ENCODE measurements at regions not wholly inside any gene's neighbourhood (a gene's known extent, or its start where the extent isn't known, plus 50 kb on each side); places are given as distances from the start of the nearest gene placed in this dataset.
A peak's percentile ranks its signal among the peaks of the same experiment; 100 is the strongest.

DNA sequence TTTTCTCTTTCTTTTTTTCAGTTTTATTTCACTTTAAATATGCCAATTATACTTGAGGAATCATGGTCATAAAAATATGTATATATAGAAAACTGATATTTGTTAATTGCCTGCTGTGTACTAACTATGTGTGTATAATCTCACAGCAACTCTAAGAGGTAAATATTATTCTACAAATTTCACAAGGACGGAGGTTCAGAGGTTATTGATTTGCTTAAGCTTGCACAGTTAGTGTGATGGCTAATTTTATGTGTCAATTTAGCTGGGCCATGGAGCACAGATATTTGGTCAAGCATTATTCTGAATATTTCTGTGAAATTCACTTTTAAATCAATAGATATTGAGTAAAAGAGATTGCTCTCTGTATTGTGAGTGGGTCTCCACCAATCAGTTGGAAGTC is 75.7 kb upstream of the CENPW start:
- no peaks in the 10 kb centered on the region for H3K27me3 ChIP-seq (ENCODE audit: control insufficient read depth, insufficient read depth, low read length)
- no peaks in the 10 kb centered on the region for H3K4me1 ChIP-seq (ENCODE audit: control insufficient read depth, extremely low read depth, insufficient read depth, low read length)
- no peak overlapping the region for H3K4me3 ChIP-seq (replicated peaks in 1 of 4; ENCODE audit: control extremely low read depth in 1 of 4, insufficient read depth in 1 of 4, low read depth in 3 of 4, low read length in 4 of 4)
- H4K20me1 ChIP-seq (ENCODE audit: control insufficient read depth, extremely low read depth, insufficient read depth, low read length), result no peaks in the 10 kb centered on the region
- H3K79me2 ChIP-seq (ENCODE audit: control insufficient read depth, insufficient read depth, low read length), result no peaks in the 10 kb centered on the region
- H3K36me3 ChIP-seq (ENCODE audit: control insufficient read depth, insufficient read depth, low read length), result no peaks in the 10 kb centered on the region
- DNase-seq (ENCODE audit: low read depth in 2 of 2), result no peak
- H3K9me3 ChIP-seq (ENCODE audit: control insufficient read depth, insufficient read depth, low read depth, low read length), result no peaks in the 10 kb centered on the region
- no peak overlapping the region for H3K9ac ChIP-seq (ENCODE audit: insufficient read depth, low read length)
- no peak overlapping the region for H3K27ac ChIP-seq (ENCODE audit: insufficient read depth, low read length)
- TF ChIP-seq CTCF (conservative IDR thresholded peaks at IDR 0.05 in 1 of 2, IDR thresholded peaks at IDR 0.05 in 1 of 2; ENCODE audit: low read depth in 1 of 2, low read length in 2 of 2), result no peak
- TF ChIP-seq EZH2 (IDR thresholded peaks at IDR 0.05; ENCODE audit: low read length, missing control alignments), result no peak
- H2AFZ ChIP-seq (ENCODE audit: low read length), result no peak overlapping the region
- no peak overlapping the region for H3K4me2 ChIP-seq (ENCODE audit: extremely low read depth, insufficient read depth, low read length)

DNA sequence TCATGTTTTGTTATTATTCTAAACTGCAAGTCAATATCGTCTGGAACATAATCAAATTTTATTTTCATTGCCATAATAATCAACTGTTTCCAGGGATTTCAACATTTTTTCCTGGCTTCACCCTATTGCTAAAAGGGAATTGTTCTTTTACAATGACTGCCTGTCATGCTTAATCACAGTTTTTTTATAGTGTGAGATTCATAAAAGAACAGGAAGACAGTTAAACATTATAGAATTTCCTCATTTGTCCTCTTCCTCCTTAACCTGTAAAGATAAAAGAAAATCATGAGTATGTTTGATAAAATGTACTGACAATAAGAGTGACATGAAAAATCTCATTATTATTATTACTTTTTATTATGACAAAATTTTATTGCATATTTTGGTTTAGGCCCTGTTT is 73.3 kb upstream of the CENPW start:
- Histone ChIP-seq H3K4me3 (replicated peaks in 1 of 4; ENCODE audit: control extremely low read depth in 1 of 4, insufficient read depth in 1 of 4, low read depth in 3 of 4, low read length in 4 of 4) (no peak overlapping the region), H4K20me1 (ENCODE audit: control insufficient read depth, extremely low read depth, insufficient read depth, low read length) (no peaks in the 10 kb centered on the region), H3K9ac (ENCODE audit: insufficient read depth, low read length) (no peak overlapping the region), H3K4me1 (ENCODE audit: control insufficient read depth, extremely low read depth, insufficient read depth, low read length) (no peaks in the 10 kb centered on the region), H3K4me2 (ENCODE audit: extremely low read depth, insufficient read depth, low read length) (no peak overlapping the region), H3K9me3 (ENCODE audit: control insufficient read depth, insufficient read depth, low read depth, low read length) (no peaks in the 10 kb centered on the region), H3K27ac (ENCODE audit: insufficient read depth, low read length) (no peak overlapping the region), H3K27me3 (ENCODE audit: control insufficient read depth, insufficient read depth, low read length) (no peaks in the 10 kb centered on the region), H2AFZ (ENCODE audit: low read length) (no peak overlapping the region), H3K36me3 (ENCODE audit: control insufficient read depth, insufficient read depth, low read length) (no peaks in the 10 kb centered on the region), H3K79me2 (ENCODE audit: control insufficient read depth, insufficient read depth, low read length) (no peaks in the 10 kb centered on the region)
- DNase-seq (ENCODE audit: low read depth in 2 of 2), result no peak
- TF ChIP-seq EZH2 (IDR thresholded peaks at IDR 0.05; ENCODE audit: low read length, missing control alignments) (no peak), CTCF (conservative IDR thresholded peaks at IDR 0.05 in 1 of 2, IDR thresholded peaks at IDR 0.05 in 1 of 2; ENCODE audit: low read depth in 1 of 2, low read length in 2 of 2) (no peak)

- H3K9ac ChIP-seq (ENCODE audit: insufficient read depth, low read length), result no peak overlapping the region
- peak in 1 of 2 donors; percentile 22 for DNase-seq (ENCODE audit: low read depth in 2 of 2)
- H3K4me3 ChIP-seq (replicated peaks in 1 of 4; ENCODE audit: control extremely low read depth in 1 of 4, insufficient read depth in 1 of 4, low read depth in 3 of 4, low read length in 4 of 4), result no peak overlapping the region
- H3K9me3 ChIP-seq (ENCODE audit: control insufficient read depth, insufficient read depth, low read depth, low read length), result no peaks in the 10 kb centered on the region
- H3K4me2 ChIP-seq (ENCODE audit: extremely low read depth, insufficient read depth, low read length), result no peak overlapping the region
- no peaks in the 10 kb centered on the region for H3K36me3 ChIP-seq (ENCODE audit: control insufficient read depth, insufficient read depth, low read length)
- no peaks in the 10 kb centered on the region for H4K20me1 ChIP-seq (ENCODE audit: control insufficient read depth, extremely low read depth, insufficient read depth, low read length)
- H3K27me3 ChIP-seq (ENCODE audit: control insufficient read depth, insufficient read depth, low read length), result no peaks in the 10 kb centered on the region
- no peak overlapping the region for H3K27ac ChIP-seq (ENCODE audit: insufficient read depth, low read length)
- no peaks in the 10 kb centered on the region for H3K79me2 ChIP-seq (ENCODE audit: control insufficient read depth, insufficient read depth, low read length)
- no peaks in the 10 kb centered on the region for H3K4me1 ChIP-seq (ENCODE audit: control insufficient read depth, extremely low read depth, insufficient read depth, low read length)
- H2AFZ ChIP-seq (ENCODE audit: low read length), result no peak overlapping the region
- no peak for TF ChIP-seq CTCF (conservative IDR thresholded peaks at IDR 0.05 in 1 of 2, IDR thresholded peaks at IDR 0.05 in 1 of 2; ENCODE audit: low read depth in 1 of 2, low read length in 2 of 2)
- no peak for TF ChIP-seq EZH2 (IDR thresholded peaks at IDR 0.05; ENCODE audit: low read length, missing control alignments)
These were observed 72.3 kb upstream of the CENPW start for GRCh38 chr6:126267626-126268025.

Measured in fibroblast of lung (primary cell).